ENCODE measurements at regions not wholly inside any gene's neighbourhood (a gene's known extent, or its start where the extent isn't known, plus 50 kb on each side); places are given as distances from the start of the nearest gene placed in this dataset.

DNA sequence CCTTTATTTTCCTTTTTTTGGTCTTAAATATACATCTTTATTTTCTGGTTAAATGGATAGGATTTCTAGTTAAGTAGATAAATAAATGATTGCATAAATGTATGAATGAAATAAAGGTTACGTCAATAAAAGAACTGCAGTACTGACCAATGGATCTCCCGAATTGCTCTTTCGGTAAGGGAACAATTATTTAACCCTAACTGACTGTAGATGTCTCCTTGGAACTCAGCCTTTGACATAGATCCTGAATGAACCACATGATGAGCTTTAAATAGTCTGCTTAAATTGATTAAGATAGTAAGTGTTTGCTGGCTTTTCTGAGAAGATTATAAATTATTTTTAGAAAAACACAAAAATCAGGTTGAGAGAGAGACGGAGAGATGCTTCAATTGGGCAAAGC lies 391.0 kb upstream of the SYT1 start:
- TF ChIP-seq, protein P1, sequence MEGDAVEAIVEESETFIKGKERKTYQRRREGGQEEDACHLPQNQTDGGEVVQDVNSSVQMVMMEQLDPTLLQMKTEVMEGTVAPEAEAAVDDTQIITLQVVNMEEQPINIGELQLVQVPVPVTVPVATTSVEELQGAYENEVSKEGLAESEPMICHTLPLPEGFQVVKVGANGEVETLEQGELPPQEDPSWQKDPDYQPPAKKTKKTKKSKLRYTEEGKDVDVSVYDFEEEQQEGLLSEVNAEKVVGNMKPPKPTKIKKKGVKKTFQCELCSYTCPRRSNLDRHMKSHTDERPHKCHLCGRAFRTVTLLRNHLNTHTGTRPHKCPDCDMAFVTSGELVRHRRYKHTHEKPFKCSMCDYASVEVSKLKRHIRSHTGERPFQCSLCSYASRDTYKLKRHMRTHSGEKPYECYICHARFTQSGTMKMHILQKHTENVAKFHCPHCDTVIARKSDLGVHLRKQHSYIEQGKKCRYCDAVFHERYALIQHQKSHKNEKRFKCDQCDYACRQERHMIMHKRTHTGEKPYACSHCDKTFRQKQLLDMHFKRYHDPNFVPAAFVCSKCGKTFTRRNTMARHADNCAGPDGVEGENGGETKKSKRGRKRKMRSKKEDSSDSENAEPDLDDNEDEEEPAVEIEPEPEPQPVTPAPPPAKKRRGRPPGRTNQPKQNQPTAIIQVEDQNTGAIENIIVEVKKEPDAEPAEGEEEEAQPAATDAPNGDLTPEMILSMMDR (conservative IDR thresholded peaks at IDR 0.05; ENCODE audit: low read depth, low read length) = no peak
- no peak for TF ChIP-seq EZH2 (IDR thresholded peaks at IDR 0.05; ENCODE audit: low read length, unreplicated experiment)
